C4-2B (cell line): ENCODE measurements at regions not wholly inside any gene's neighbourhood (a gene's known extent, or its start where the extent isn't known, plus 50 kb on each side); places are given as distances from the start of the nearest gene placed in this dataset.

Experiments
- H3K27ac ChIP-seq: fragments of 450-650 bp; 2 replicates; pipeline ENCODE4 v1.5.1; 2017
- ZFX ChIP-seq: fragments of 450-650 bp; IDR thresholded peaks from 2 replicates; pipeline ENCODE4 v1.6.1; 2017
- TF ChIP-seq, protein P1 (sequence below): fragments of 450-650 bp; conservative IDR thresholded peaks from 2 replicates; pipeline ENCODE4 v1.5.1; 2017; ENCODE audit warnings: mild to moderate bottlenecking

GRCh38 chr2:147177071-147177857 is 667.6 kb upstream of the ACVR2A start:
- H3K27ac ChIP-seq: no peak overlapping the region

DNA sequence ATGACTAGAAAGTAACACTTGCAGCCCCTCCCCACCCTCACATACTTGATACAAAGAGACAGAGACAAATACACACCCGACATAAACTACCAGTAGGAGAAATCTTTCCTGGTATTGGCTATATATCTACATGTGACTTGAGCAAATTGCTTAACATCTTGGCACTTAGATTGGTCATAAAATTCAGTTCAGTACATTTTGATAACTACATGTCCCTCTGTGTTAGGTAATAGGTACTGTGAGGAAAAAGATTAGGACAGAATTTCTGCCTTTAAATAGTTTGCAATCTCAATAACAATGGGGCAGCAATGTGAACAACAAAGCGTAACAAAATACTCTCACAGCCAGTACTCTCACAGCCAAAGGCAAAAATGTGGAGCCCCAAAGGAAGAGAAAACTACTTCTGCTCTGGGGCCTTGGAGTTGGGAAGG is 670.0 kb upstream of the ACVR2A start:
- H3K27ac ChIP-seq: no peak overlapping the region
- TF ChIP-seq ZFX: no peak
- TF ChIP-seq, protein P1, sequence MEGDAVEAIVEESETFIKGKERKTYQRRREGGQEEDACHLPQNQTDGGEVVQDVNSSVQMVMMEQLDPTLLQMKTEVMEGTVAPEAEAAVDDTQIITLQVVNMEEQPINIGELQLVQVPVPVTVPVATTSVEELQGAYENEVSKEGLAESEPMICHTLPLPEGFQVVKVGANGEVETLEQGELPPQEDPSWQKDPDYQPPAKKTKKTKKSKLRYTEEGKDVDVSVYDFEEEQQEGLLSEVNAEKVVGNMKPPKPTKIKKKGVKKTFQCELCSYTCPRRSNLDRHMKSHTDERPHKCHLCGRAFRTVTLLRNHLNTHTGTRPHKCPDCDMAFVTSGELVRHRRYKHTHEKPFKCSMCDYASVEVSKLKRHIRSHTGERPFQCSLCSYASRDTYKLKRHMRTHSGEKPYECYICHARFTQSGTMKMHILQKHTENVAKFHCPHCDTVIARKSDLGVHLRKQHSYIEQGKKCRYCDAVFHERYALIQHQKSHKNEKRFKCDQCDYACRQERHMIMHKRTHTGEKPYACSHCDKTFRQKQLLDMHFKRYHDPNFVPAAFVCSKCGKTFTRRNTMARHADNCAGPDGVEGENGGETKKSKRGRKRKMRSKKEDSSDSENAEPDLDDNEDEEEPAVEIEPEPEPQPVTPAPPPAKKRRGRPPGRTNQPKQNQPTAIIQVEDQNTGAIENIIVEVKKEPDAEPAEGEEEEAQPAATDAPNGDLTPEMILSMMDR: no peak

More at GRCh38 chr2:147177071-147177857, 667.6 kb upstream of the ACVR2A start:
- TF ChIP-seq, protein P1: no peak
- TF ChIP-seq ZFX: no peak

- TF ChIP-seq ZFX: no peak
- TF ChIP-seq, protein P1: no peak
- no peak overlapping the region for H3K27ac ChIP-seq
Observed at GRCh38 chr2:147173798-147174197, 671.0 kb upstream of the ACVR2A start.

GRCh38 chr2:147173189-147173581 is 671.6 kb upstream of the ACVR2A start:
- H3K27ac ChIP-seq: no peak overlapping the region
- TF ChIP-seq, protein P1: no peak
- TF ChIP-seq ZFX: no peak

DNA sequence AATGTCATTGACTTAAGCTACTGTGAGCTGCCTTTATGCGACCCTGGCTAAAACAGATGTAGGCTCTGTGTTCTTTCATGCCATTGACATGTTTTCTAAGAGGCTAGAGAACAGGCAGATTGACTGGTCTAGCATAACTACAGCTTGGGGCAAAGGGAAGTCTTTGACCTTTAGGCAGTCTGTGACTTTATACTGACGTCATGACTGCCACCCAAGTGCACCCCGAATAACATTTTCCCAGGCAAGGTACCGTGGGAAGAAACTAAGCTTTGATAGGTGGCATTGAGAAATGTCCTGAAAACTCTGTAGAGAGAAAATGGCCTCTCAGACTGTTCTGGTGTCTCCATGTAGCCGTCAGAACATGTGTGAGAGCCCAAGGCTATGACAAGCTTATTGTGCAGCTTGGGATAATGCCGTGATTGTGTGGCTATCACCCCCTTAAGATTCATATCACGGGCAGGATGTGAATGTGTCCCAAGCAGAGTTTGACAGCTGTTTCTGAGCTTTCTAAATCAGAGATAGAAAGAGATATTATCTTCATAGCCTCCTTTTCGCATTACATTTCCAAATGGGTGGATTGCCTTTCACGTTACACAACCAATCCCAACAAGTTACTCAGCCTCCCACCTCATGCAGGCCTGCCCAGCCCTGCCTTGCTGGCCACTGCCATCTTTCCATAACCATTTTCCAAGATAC is 672.2 kb upstream of the ACVR2A start:
- TF ChIP-seq ZFX: no peak
- TF ChIP-seq, protein P1: no peak
- no peak overlapping the region for H3K27ac ChIP-seq

GRCh38 chr2:147171941-147172340 is 672.9 kb upstream of the ACVR2A start:
- no peak overlapping the region for H3K27ac ChIP-seq
- TF ChIP-seq, protein P1: no peak
- no peak for TF ChIP-seq ZFX

DNA sequence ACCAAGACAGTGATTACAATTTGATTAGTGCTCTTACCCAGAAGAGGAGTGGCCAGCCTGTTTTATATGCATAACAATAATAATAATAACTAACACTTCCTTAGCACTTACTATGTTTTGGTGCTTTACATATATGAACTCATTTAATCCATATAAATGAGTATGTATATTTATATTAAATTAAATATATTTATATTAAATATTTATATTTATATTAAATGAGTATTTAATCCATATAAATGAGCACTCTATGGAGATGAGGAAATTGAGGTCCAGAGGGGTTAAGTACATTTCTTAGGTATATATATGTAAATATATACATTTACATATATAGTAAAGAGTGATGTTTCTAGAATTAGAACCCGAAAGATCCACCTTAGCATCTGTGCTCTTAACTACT is 673.9 kb upstream of the ACVR2A start:
- no peak overlapping the region for H3K27ac ChIP-seq
- TF ChIP-seq, protein P1: no peak
- no peak for TF ChIP-seq ZFX
